Activated CD4-positive, alpha-beta T cell treated with anti-CD3 and anti-CD28 coated beads for 36 hours (primary cell): ENCODE measurements at regions not wholly inside any gene's neighbourhood (a gene's known extent, or its start where the extent isn't known, plus 50 kb on each side); places are given as distances from the start of the nearest gene placed in this dataset.
A peak's percentile ranks its signal among the peaks of the same experiment; 100 is the strongest.
"Not testable (repeated sequence)": the region's sequence is repeated elsewhere in the genome, so short reads cannot be mapped to it uniquely, and the experiment has no call there.

Source experiments
- ATAC-seq: fragments of 200-7000 bp; cut with Tn5 transposase; one replicate; pipeline ENCODE4 v1.10.0; 2021; ENCODE audit warnings: mild to moderate bottlenecking, moderate library complexity
- CTCF ChIA-PET: fragments of 350-600 bp; sonication (Branson Sonifier 250); formaldehyde crosslinking; loops from one replicate; lab custom pipeline; 2021; ENCODE audit warnings: antibody characterized with exemption; lab: Charles Lee
- POLR2A ChIA-PET: fragments of 350-600 bp; sonication (Branson Sonifier 250); formaldehyde crosslinking; loops from one replicate; lab custom pipeline; 2021; ENCODE audit warnings: antibody characterized with exemption, inconsistent platforms; lab: Charles Lee
- DNase-seq: peaks from one replicate; pipeline ENCODE4 v3.0.0-alpha.2; 2020
- H3K27ac Mint-ChIP-seq: one replicate; pipeline ENCODE4 v1.8.0; 2021; ENCODE audit warnings: mixed read lengths
- H3K27me3 Mint-ChIP-seq: one replicate; pipeline ENCODE4 v1.8.0; 2021; ENCODE audit warnings: mixed read lengths
- H3K36me3 Mint-ChIP-seq: one replicate; pipeline ENCODE4 v1.8.0; 2021; ENCODE audit warnings: low read depth, mixed read lengths
- H3K4me1 Mint-ChIP-seq: one replicate; pipeline ENCODE4 v1.8.0; 2021; ENCODE audit warnings: mixed read lengths
- H3K4me3 Mint-ChIP-seq: one replicate; pipeline ENCODE4 v1.8.0; 2021; ENCODE audit warnings: mild to moderate bottlenecking, moderate library complexity, mixed read lengths
- H3K9me3 Mint-ChIP-seq: one replicate; pipeline ENCODE4 v1.8.0; 2021; ENCODE audit warnings: low read depth, mixed read lengths
- intact Hi-C, 2 experiments: fragments of 100-400 bp; cut with DNase I in 1 of 2; cut with micrococcal nuclease in 1 of 2; formaldehyde crosslinking; loops; one replicate each; pipeline versions ENCODE4 v1.14.2 to v1.15.1; 2022 to 2024; cut with DNase I, micrococcal nuclease

- no peaks in the 10 kb centered on the region for H3K36me3 Mint-ChIP-seq
- peaks cover 36% of the 10 kb centered on the region for H3K4me1 Mint-ChIP-seq
- peak overlapping the region; percentile 33 for H3K4me3 Mint-ChIP-seq
- peak; percentile 55 for DNase-seq
- no peaks in the 10 kb centered on the region for H3K27me3 Mint-ChIP-seq
- ChIA-PET POLR2A (no interaction called here), CTCF (interaction anchor here (0.8 to 2.2 kb wide), 6 partner anchors 18 to 162 kb away, joined by 3 to 12 read pairs (median 4); partner anchors contain the start of gene TRIB2)
- peaks cover 2% of the 10 kb centered on the region for H3K9me3 Mint-ChIP-seq
- intact Hi-C loops, result loop anchor here (1.0 to 5.0 kb wide), 7 partner anchors 48 to 726 kb away; partner anchors contain the start of gene TRIB2 (in 2 of the 2)
- ATAC-seq, result peak; percentile 92
- peak overlapping the region; percentile 75 for H3K27ac Mint-ChIP-seq
Measured at GRCh38 chr2:12555012-12555645, 161.6 kb upstream of the TRIB2 start.

GRCh38 chr2:12556762-12557161, 160.0 kb upstream of the TRIB2 start:
- DNase-seq, result peak; percentile 44
- Mint-ChIP-seq H3K27me3 (no peaks in the 10 kb centered on the region), H3K4me1 (peaks cover 36% of the 10 kb centered on the region), H3K4me3 (no peak overlapping the region), H3K27ac (no peak overlapping the region), H3K36me3 (no peaks in the 10 kb centered on the region), H3K9me3 (no peaks in the 10 kb centered on the region)
- intact Hi-C loops, result loop anchor here in 1 of 2 experiments (5.0 kb wide), 2 partner anchors 49 to 161 kb away; partner anchors contain the start of gene TRIB2
- ATAC-seq, result peak; percentile 66
- ChIA-PET CTCF (interaction anchor here (2.1 to 2.2 kb wide), 2 partner anchors 23 to 160 kb away, joined by 9 to 12 read pairs; partner anchors contain the start of gene TRIB2), POLR2A (interaction anchor here (0.6 to 1.0 kb wide), 2 partner anchors 22 to 730 kb away, joined by 3 to 5 read pairs; no protein-coding TSS in a partner anchor)

GRCh38 chr2:12557688-12558087, 159.0 kb upstream of the TRIB2 start:
- POLR2A ChIA-PET, result no interaction called here
- no peaks in the 10 kb centered on the region for H3K27me3 Mint-ChIP-seq
- H3K27ac Mint-ChIP-seq, result peak overlapping the region; percentile 29
- no peaks in the 10 kb centered on the region for H3K9me3 Mint-ChIP-seq
- peaks cover 41% of the 10 kb centered on the region for H3K4me1 Mint-ChIP-seq
- H3K36me3 Mint-ChIP-seq, result no peaks in the 10 kb centered on the region
- intact Hi-C loops, result loop anchor here in 1 of 2 experiments (5.0 kb wide), 2 partner anchors 50 to 160 kb away; partner anchors contain the start of gene TRIB2
- H3K4me3 Mint-ChIP-seq, result no peak overlapping the region
- CTCF ChIA-PET, result interaction anchor here (2.1 kb wide), 1 partner anchor 159 kb away, joined by 12 read pairs; the partner anchor contains the start of gene TRIB2
- DNase-seq (no peak), ATAC-seq (no peak)

GRCh38 chr2:12558519-12558918, 158.2 kb upstream of the TRIB2 start:
- DNase-seq (no peak), ATAC-seq (no peak)
- H3K27ac Mint-ChIP-seq, result no peak overlapping the region
- POLR2A ChIA-PET, result no interaction called here
- no peaks in the 10 kb centered on the region for H3K27me3 Mint-ChIP-seq
- CTCF ChIA-PET, result no interaction called here
- no peaks in the 10 kb centered on the region for H3K9me3 Mint-ChIP-seq
- intact Hi-C loops, result loop anchor here in 1 of 2 experiments (5.0 kb wide), 2 partner anchors 51 to 159 kb away; partner anchors contain the start of gene TRIB2
- no peak overlapping the region for H3K4me3 Mint-ChIP-seq
- no peaks in the 10 kb centered on the region for H3K36me3 Mint-ChIP-seq
- H3K4me1 Mint-ChIP-seq, result peaks cover 41% of the 10 kb centered on the region

GRCh38 chr2:12560618-12561017, 156.1 kb upstream of the TRIB2 start:
- H3K4me1 Mint-ChIP-seq, result peaks cover 33% of the 10 kb centered on the region
- intact Hi-C loops, result no loop called here
- POLR2A ChIA-PET, result no interaction called here
- CTCF ChIA-PET, result no interaction called here
- ATAC-seq, result no peak
- no peaks in the 10 kb centered on the region for H3K27me3 Mint-ChIP-seq
- no peak overlapping the region for H3K27ac Mint-ChIP-seq
- no peak for DNase-seq
- H3K4me3 Mint-ChIP-seq, result no peak overlapping the region
- no peaks in the 10 kb centered on the region for H3K9me3 Mint-ChIP-seq
- H3K36me3 Mint-ChIP-seq, result no peaks in the 10 kb centered on the region

GRCh38 chr2:12567411-12567810, 149.3 kb upstream of the TRIB2 start:
- DNase-seq, result no peak
- no peak for ATAC-seq
- peaks cover 11% of the 10 kb centered on the region for H3K4me1 Mint-ChIP-seq
- intact Hi-C loops, result no loop called here
- no peak overlapping the region for H3K27ac Mint-ChIP-seq
- ChIA-PET CTCF (no interaction called here), POLR2A (no interaction called here)
- no peaks in the 10 kb centered on the region for H3K27me3 Mint-ChIP-seq
- H3K36me3 Mint-ChIP-seq, result no peaks in the 10 kb centered on the region
- no peaks in the 10 kb centered on the region for H3K9me3 Mint-ChIP-seq
- no peak overlapping the region for H3K4me3 Mint-ChIP-seq

- H3K4me3 Mint-ChIP-seq, ATAC-seq, H3K9me3 Mint-ChIP-seq, H3K36me3 Mint-ChIP-seq, intact Hi-C loops, H3K4me1 Mint-ChIP-seq, H3K27ac Mint-ChIP-seq, POLR2A ChIA-PET, H3K27me3 Mint-ChIP-seq, CTCF ChIA-PET, DNase-seq: not testable (repeated sequence)
Measured at GRCh38 chr2:12569510-12569909, 147.2 kb upstream of the TRIB2 start.

- H3K36me3 Mint-ChIP-seq, H3K27me3 Mint-ChIP-seq, H3K4me3 Mint-ChIP-seq, H3K9me3 Mint-ChIP-seq, H3K27ac Mint-ChIP-seq, ATAC-seq, DNase-seq, H3K4me1 Mint-ChIP-seq, POLR2A ChIA-PET, intact Hi-C loops, CTCF ChIA-PET: not testable (repeated sequence)
Measured at GRCh38 chr2:12569929-12570328, 146.8 kb upstream of the TRIB2 start.

GRCh38 chr2:12577091-12577490, 139.6 kb upstream of the TRIB2 start:
- intact Hi-C loops, result no loop called here
- POLR2A ChIA-PET, result no interaction called here

GRCh38 chr2:12577567-12578253, 139.0 kb upstream of the TRIB2 start:
- H3K27ac Mint-ChIP-seq, result no peak overlapping the region
- no peak overlapping the region for H3K4me3 Mint-ChIP-seq
- no peaks in the 10 kb centered on the region for H3K27me3 Mint-ChIP-seq
- ATAC-seq (no peak), DNase-seq (no peak)
- intact Hi-C loops, result no loop called here
- H3K4me1 Mint-ChIP-seq, result no peaks in the 10 kb centered on the region
- CTCF ChIA-PET, result no interaction called here
- H3K36me3 Mint-ChIP-seq, result no peaks in the 10 kb centered on the region
- POLR2A ChIA-PET, result no interaction called here
- H3K9me3 Mint-ChIP-seq, result no peaks in the 10 kb centered on the region

More at GRCh38 chr2:12577091-12577490, 139.6 kb upstream of the TRIB2 start:
- no peaks in the 10 kb centered on the region for H3K4me1 Mint-ChIP-seq
- ATAC-seq, result no peak
- no peaks in the 10 kb centered on the region for H3K27me3 Mint-ChIP-seq
- no peak overlapping the region for H3K4me3 Mint-ChIP-seq
- no peak for DNase-seq
- no peak overlapping the region for H3K27ac Mint-ChIP-seq
- CTCF ChIA-PET, result no interaction called here
- H3K9me3 Mint-ChIP-seq, result no peaks in the 10 kb centered on the region
- no peaks in the 10 kb centered on the region for H3K36me3 Mint-ChIP-seq

GRCh38 chr2:12579018-12579417, 137.7 kb upstream of the TRIB2 start:
- ATAC-seq (no peak), DNase-seq (peak; percentile 6)
- Mint-ChIP-seq H3K4me3 (no peak overlapping the region), H3K27ac (no peak overlapping the region), H3K36me3 (no peaks in the 10 kb centered on the region), H3K27me3 (no peaks in the 10 kb centered on the region), H3K9me3 (no peaks in the 10 kb centered on the region), H3K4me1 (no peaks in the 10 kb centered on the region)
- CTCF ChIA-PET, result interaction anchor here (0.6 to 2.2 kb wide), 3 partner anchors 13 to 344 kb away, joined by 3 to 9 read pairs (median 3); no protein-coding TSS in a partner anchor
- POLR2A ChIA-PET, result interaction anchor here (1.0 kb wide), 1 partner anchor 23 kb away, joined by 3 read pairs; no protein-coding TSS in a partner anchor
- intact Hi-C loops, result no loop called here
